HCT116 (cell line): ENCODE measurements at regions not wholly inside any gene's neighbourhood (a gene's known extent, or its start where the extent isn't known, plus 50 kb on each side); places are given as distances from the start of the nearest gene placed in this dataset.

Experiments
- ATAC-seq: fragments of 200-7000 bp; cut with Tn5 transposase; 2 replicates; pipeline ENCODE4 v1.9.1; 2020; ENCODE audit warnings: mild to moderate bottlenecking, moderate library complexity
- BruUV-seq: library from RNA; stranded (reverse); fragments of 400-500 nt; replicated peaks from 2 replicates; lab custom pipeline; 2021; lab: Mats Ljungman, UMichigan
- CTCF ChIA-PET: fragments of 300-600 bp; sonication (Branson Sonifier 250); formaldehyde crosslinking; loops from one replicate; lab custom pipeline; 2021; ENCODE audit warnings: antibody characterized with exemption; lab: Charles Lee
- POLR2A ChIA-PET: fragments of 300-600, 350-600 bp; sonication (Branson Sonifier 250); formaldehyde crosslinking; loops from one replicate; lab custom pipeline; 2021; ENCODE audit warnings: antibody characterized with exemption; lab: Charles Lee
- RAD21 ChIA-PET, 2 experiments: fragments of 300-600 bp; sonication (Branson Sonifier 250); formaldehyde crosslinking; loops; one replicate each; lab custom pipeline; 2023; ENCODE audit warnings: low total read pairs in 2 of 2; ENCODE audit not compliant: uncharacterized antibody in 2 of 2, unreplicated experiment in 2 of 2, low non-redundant PET in 1 of 2; lab: Charles Lee
- DNase-seq: peaks from one replicate; pipeline ENCODE4 v3.0.0-alpha.2; 2010; ENCODE audit warnings: low read depth, low spot score
- H2AFZ ChIP-seq: fragments of 200-600 bp; shearing (Covaris generic), sonication (generic); 2 replicates; pipeline ENCODE4 v1.6.1; 2017; ENCODE audit warnings: low read depth, mixed run types, mixed read lengths, antibody characterized with exemption, low read length; ENCODE audit not compliant: poor library complexity, severe bottlenecking
- H3K27ac ChIP-seq: 2 replicates; pipeline ENCODE4 v1.5.1; 2012; ENCODE audit warnings: low read depth, low read length
- H3K27me3 ChIP-seq: fragments of 200-600 bp; sonication (generic); 2 replicates; pipeline ENCODE4 v1.6.1; 2016; ENCODE audit warnings: mixed run types, low read length, mixed read lengths; ENCODE audit not compliant: insufficient read depth
- H3K36me3 ChIP-seq, 2 experiments: fragments of 200-500 bp in 1 of 2; fragments of 200-600 bp in 1 of 2; sonication (Bioruptor generic) in 1 of 2; sonication (generic) in 1 of 2; 2 replicates each; pipeline versions ENCODE4 v1.5.1 to v1.6.1; 2014 to 2016; ENCODE audit warnings: low read length in 2 of 2, inconsistent platforms in 1 of 2, mixed read lengths in 1 of 2, mixed run types in 1 of 2; ENCODE audit not compliant: insufficient read depth in 2 of 2, control insufficient read depth in 1 of 2
- H3K4me1 ChIP-seq, 2 experiments: fragments of 200-600 bp in 1 of 2; sonication (generic) in 1 of 2; 2 replicates each; pipeline versions ENCODE4 v1.5.1 to v1.6.1; 2012 to 2017; ENCODE audit warnings: low read length in 2 of 2, inconsistent platforms in 1 of 2, mild to moderate bottlenecking in 1 of 2, mixed read lengths in 1 of 2, mixed run types in 1 of 2, moderate library complexity in 1 of 2; ENCODE audit not compliant: insufficient read depth in 2 of 2, control insufficient read depth in 1 of 2
- H3K4me2 ChIP-seq: fragments of 200-600 bp; sonication (generic); 2 replicates; pipeline ENCODE4 v1.6.1; 2017; ENCODE audit warnings: mixed run types, low read length, mixed read lengths
- H3K4me3 ChIP-seq, 2 experiments: fragments of 200-600 bp in 1 of 2; sonication (generic) in 1 of 2; replicated peaks in 1 of 2; 2 replicates each; pipeline ENCODE4 v1.5.1; 2011 to 2016; ENCODE audit warnings: low read length in 2 of 2, control low read depth in 1 of 2, low read depth in 1 of 2, mild to moderate bottlenecking in 1 of 2, mixed read lengths in 1 of 2, mixed run types in 1 of 2
- H3K79me2 ChIP-seq: fragments of 200-600 bp; sonication (generic); 2 replicates; pipeline ENCODE4 v1.6.1; 2017; ENCODE audit warnings: mild to moderate bottlenecking, mixed run types, low read length, moderate library complexity, mixed read lengths; ENCODE audit not compliant: insufficient read depth
- H3K9ac ChIP-seq: fragments of 200-600 bp; sonication (generic); 2 replicates; pipeline ENCODE4 v1.6.1; 2016; ENCODE audit warnings: low read length, mixed read lengths
- H3K9me2 ChIP-seq: fragments of 200-600 bp; sonication (generic), shearing (Covaris generic); 2 replicates; pipeline ENCODE4 v1.6.1; 2017; ENCODE audit warnings: mixed run types, mild to moderate bottlenecking, moderate library complexity; ENCODE audit not compliant: insufficient read depth
- H3K9me3 ChIP-seq, 2 experiments: fragments of 200-500 bp in 1 of 2; fragments of 200-600 bp in 1 of 2; sonication (Bioruptor generic) in 1 of 2; sonication (generic) in 1 of 2; 2 replicates each; pipeline ENCODE4 v1.6.1; 2014 to 2017; ENCODE audit warnings: low read length in 2 of 2, mixed read lengths in 2 of 2, inconsistent platforms in 1 of 2, low read depth in 1 of 2, mild to moderate bottlenecking in 1 of 2, mixed run types in 1 of 2, moderate library complexity in 1 of 2; ENCODE audit not compliant: control insufficient read depth in 1 of 2, insufficient read depth in 1 of 2
- H4K20me1 ChIP-seq: fragments of 200-600 bp; sonication (generic), shearing (Covaris generic); 2 replicates; pipeline ENCODE4 v1.6.1; 2017; ENCODE audit warnings: mixed run types, mild to moderate bottlenecking, moderate library complexity; ENCODE audit not compliant: insufficient read depth
- ATF3 ChIP-seq: IDR thresholded peaks from 2 replicates; pipeline ENCODE4 v1.6.1; 2012
- CBX3 ChIP-seq: IDR thresholded peaks from 2 replicates; pipeline ENCODE4 v1.6.1; 2012; ENCODE audit warnings: low read depth
- CTCF ChIP-seq, 3 experiments: fragments of 200-600 bp in 1 of 3; sonication (generic) in 1 of 3; IDR thresholded peaks in 2 of 3; conservative IDR thresholded peaks in 1 of 3; 2 replicates each; pipeline ENCODE4 v1.5.1; 2012 to 2017; ENCODE audit warnings: low read depth in 2 of 3, low read length in 2 of 3, antibody characterized with exemption in 1 of 3, borderline replicate concordance in 1 of 3, control low read depth in 1 of 3, mild to moderate bottlenecking in 1 of 3, mixed read lengths in 1 of 3, mixed run types in 1 of 3, moderate library complexity in 1 of 3; ENCODE audit not compliant: insufficient read depth in 1 of 3
- EGR1 ChIP-seq: IDR thresholded peaks from 2 replicates; pipeline ENCODE4 v1.6.1; 2012; ENCODE audit warnings: low read depth
- ELF1 ChIP-seq: IDR thresholded peaks from 2 replicates; pipeline ENCODE4 v1.6.1; 2012; ENCODE audit warnings: low read depth, borderline replicate concordance
- EZH2 ChIP-seq: fragments of 200-600 bp; sonication (generic); IDR thresholded peaks from 2 replicates; pipeline ENCODE4 v1.6.1; 2017; ENCODE audit warnings: antibody characterized with exemption, mixed run types
- EZH2phosphoT487 ChIP-seq: fragments of 200-600 bp; IDR thresholded peaks from 2 replicates; pipeline ENCODE4 v1.6.1; 2018; ENCODE audit warnings: antibody characterized with exemption, borderline replicate concordance
- FOSL1 ChIP-seq: IDR thresholded peaks from 2 replicates; pipeline ENCODE4 v1.6.1; 2012; ENCODE audit warnings: low read depth
- MAX ChIP-seq: IDR thresholded peaks from 2 replicates; pipeline ENCODE4 v1.6.1; 2012
- POLR2A ChIP-seq: IDR thresholded peaks from 2 replicates; pipeline ENCODE4 v1.7.0; 2011; ENCODE audit warnings: borderline replicate concordance; ENCODE audit not compliant: insufficient read depth, insufficient read length; ENCODE audit errors: extremely low read depth
- SP1 ChIP-seq: IDR thresholded peaks from 2 replicates; pipeline ENCODE4 v1.6.1; 2012; ENCODE audit warnings: low read depth
- SRF ChIP-seq: IDR thresholded peaks from 2 replicates; pipeline ENCODE4 v1.6.1; 2012; ENCODE audit warnings: low read depth
- TCF7L2 ChIP-seq: IDR thresholded peaks from 2 replicates; pipeline ENCODE4 v1.7.0; 2011; ENCODE audit warnings: borderline replicate concordance, inconsistent platforms; ENCODE audit not compliant: insufficient read depth, insufficient read length; ENCODE audit errors: extremely low read depth
- YY1 ChIP-seq: IDR thresholded peaks from 2 replicates; pipeline ENCODE4 v1.6.1; 2011; ENCODE audit warnings: low read length, low read depth, moderate library complexity, mild to moderate bottlenecking; ENCODE audit not compliant: insufficient replicate concordance; ENCODE audit errors: extremely low read depth
- ZNF274 ChIP-seq: fragments of 200-500 bp; sonication (Bioruptor generic); IDR thresholded peaks from 2 replicates; pipeline ENCODE4 v1.6.1; 2014; ENCODE audit warnings: mild to moderate bottlenecking, low read depth, low read length, inconsistent platforms
- intact Hi-C: fragments of 100-400 bp; cut with micrococcal nuclease; formaldehyde crosslinking; loops from 2 replicates; pipeline ENCODE4 v1.10.0; 2022
- TF ChIP-seq, protein P1 (sequence below): IDR thresholded peaks from 2 replicates; pipeline ENCODE4 v1.6.1; 2012; ENCODE audit warnings: low read depth

DNA sequence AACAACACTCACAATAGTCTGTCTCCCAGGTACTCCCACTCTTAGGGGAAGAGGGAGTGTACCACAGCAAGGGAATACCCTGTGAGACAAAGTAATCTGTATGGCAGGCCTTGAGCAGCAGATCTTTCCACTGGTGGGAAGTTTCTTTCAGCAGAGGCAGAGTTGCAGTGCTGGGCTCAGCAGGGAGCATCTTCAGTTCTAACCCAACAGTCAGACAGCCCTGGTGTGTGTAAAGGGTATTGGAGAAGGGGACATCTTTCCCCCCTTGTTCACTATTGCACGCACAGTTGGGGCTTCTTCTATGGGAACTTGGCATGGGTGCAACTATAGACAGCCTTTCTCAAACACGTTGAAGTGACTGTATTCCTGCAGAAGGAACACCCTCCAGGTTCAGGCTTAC lies 159.4 kb upstream of the DPT start:
- no peak overlapping the region for H3K9ac ChIP-seq
- TF ChIP-seq SP1 (no peak), CBX3 (no peak), FOSL1 (no peak), YY1 (no peak), TCF7L2 (no peak)
- BruUV-seq = no TSS peak
- no peak overlapping the region for H2AFZ ChIP-seq
- DNase-seq = no peak
- no peak overlapping the region for H3K4me3 ChIP-seq
- no peaks in the 10 kb centered on the region for H3K27me3 ChIP-seq
- H3K9me2 ChIP-seq = no peaks in the 10 kb centered on the region
- H3K27ac ChIP-seq = no peak overlapping the region
- ATAC-seq = no peak
- no peaks in the 10 kb centered on the region for H3K9me3 ChIP-seq
- H3K36me3 ChIP-seq = no peaks in the 10 kb centered on the region
- ChIA-PET POLR2A (no interaction called here), CTCF (no interaction called here), RAD21 (no interaction called here)
- no peaks in the 10 kb centered on the region for H3K4me1 ChIP-seq
- no peaks in the 10 kb centered on the region for H3K79me2 ChIP-seq
- intact Hi-C loops = no loop called here
- no peak overlapping the region for H3K4me2 ChIP-seq
- H4K20me1 ChIP-seq = no peaks in the 10 kb centered on the region

DNA sequence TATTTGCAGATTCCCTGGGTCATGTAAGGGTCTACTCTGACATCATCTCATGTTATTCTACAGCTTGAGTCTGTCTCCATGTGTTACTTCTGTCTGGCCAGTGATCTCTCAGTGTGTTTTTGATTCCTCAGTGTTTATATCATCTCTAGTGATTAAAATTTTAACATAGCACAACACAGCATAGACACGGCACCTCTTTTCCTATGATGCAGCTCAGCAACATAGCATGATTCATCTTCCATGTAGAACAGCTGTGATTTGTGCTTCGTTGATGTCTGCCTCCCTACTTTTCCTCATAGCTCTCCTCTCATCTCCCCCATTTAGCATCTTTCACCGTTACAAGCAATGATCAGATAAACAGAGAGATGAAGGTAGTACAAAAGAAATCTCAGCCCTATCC lies 163.9 kb upstream of the DPT start:
- no peaks in the 10 kb centered on the region for H3K36me3 ChIP-seq
- no peaks in the 10 kb centered on the region for H3K27me3 ChIP-seq
- no peak overlapping the region for H3K27ac ChIP-seq
- H3K79me2 ChIP-seq = no peaks in the 10 kb centered on the region
- DNase-seq (no peak), ATAC-seq (no peak)
- RAD21 ChIA-PET = no interaction called here
- H3K9me3 ChIP-seq = no peaks in the 10 kb centered on the region
- no TSS peak for BruUV-seq
- CTCF ChIA-PET = no interaction called here
- H3K4me1 ChIP-seq = no peaks in the 10 kb centered on the region
- no peak overlapping the region for H2AFZ ChIP-seq
- H3K4me3 ChIP-seq = no peak overlapping the region
- POLR2A ChIA-PET = no interaction called here
- intact Hi-C loops = no loop called here
- no peaks in the 10 kb centered on the region for H4K20me1 ChIP-seq
- H3K4me2 ChIP-seq = no peak overlapping the region
- H3K9me2 ChIP-seq = no peaks in the 10 kb centered on the region
- H3K9ac ChIP-seq = no peak overlapping the region
- no peak for TF ChIP-seq CTCF (IDR thresholded peaks at IDR 0.05 in 2 of 3, conservative IDR thresholded peaks at IDR 0.05 in 1 of 3; ENCODE audit: borderline replicate concordance in 1 of 3, insufficient read depth in 1 of 3, low read depth in 2 of 3, low read length in 2 of 3)
- TF ChIP-seq ZNF274 = no peak
- TF ChIP-seq TCF7L2 = no peak
- no peak for TF ChIP-seq EZH2
- no peak for TF ChIP-seq MAX
- no peak for TF ChIP-seq SRF
- TF ChIP-seq EGR1 = no peak
- TF ChIP-seq ELF1 = no peak
- no peak for TF ChIP-seq EZH2phosphoT487
- TF ChIP-seq, protein P1, sequence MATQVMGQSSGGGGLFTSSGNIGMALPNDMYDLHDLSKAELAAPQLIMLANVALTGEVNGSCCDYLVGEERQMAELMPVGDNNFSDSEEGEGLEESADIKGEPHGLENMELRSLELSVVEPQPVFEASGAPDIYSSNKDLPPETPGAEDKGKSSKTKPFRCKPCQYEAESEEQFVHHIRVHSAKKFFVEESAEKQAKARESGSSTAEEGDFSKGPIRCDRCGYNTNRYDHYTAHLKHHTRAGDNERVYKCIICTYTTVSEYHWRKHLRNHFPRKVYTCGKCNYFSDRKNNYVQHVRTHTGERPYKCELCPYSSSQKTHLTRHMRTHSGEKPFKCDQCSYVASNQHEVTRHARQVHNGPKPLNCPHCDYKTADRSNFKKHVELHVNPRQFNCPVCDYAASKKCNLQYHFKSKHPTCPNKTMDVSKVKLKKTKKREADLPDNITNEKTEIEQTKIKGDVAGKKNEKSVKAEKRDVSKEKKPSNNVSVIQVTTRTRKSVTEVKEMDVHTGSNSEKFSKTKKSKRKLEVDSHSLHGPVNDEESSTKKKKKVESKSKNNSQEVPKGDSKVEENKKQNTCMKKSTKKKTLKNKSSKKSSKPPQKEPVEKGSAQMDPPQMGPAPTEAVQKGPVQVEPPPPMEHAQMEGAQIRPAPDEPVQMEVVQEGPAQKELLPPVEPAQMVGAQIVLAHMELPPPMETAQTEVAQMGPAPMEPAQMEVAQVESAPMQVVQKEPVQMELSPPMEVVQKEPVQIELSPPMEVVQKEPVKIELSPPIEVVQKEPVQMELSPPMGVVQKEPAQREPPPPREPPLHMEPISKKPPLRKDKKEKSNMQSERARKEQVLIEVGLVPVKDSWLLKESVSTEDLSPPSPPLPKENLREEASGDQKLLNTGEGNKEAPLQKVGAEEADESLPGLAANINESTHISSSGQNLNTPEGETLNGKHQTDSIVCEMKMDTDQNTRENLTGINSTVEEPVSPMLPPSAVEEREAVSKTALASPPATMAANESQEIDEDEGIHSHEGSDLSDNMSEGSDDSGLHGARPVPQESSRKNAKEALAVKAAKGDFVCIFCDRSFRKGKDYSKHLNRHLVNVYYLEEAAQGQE = no peak
- TF ChIP-seq ATF3 = no peak
- no peak for TF ChIP-seq SP1
- TF ChIP-seq POLR2A = no peak
